Aorta (tissue), 5 donors: ENCODE measurements at regions not wholly inside any gene's neighbourhood (a gene's known extent, or its start where the extent isn't known, plus 50 kb on each side); places are given as distances from the start of the nearest gene placed in this dataset.
A peak's percentile ranks its signal among the peaks of the same experiment; 100 is the strongest.

Experiments used
- ATAC-seq: fragments of 200-7000 bp; cut with Tn5 transposase; one replicate; pipeline ENCODE4 v1.9.1; 2022; ENCODE audit warnings: moderate library complexity; ENCODE audit not compliant: low FRiP score
- DNase-seq, 2 donors: peaks; one replicate each; pipeline ENCODE4 v3.0.0-alpha.2; 2020
- H3K27ac ChIP-seq, 2 donors: one replicate each; pipeline ENCODE4 v1.5.1; 2013; ENCODE audit warnings: low read length in 2 of 2, mild to moderate bottlenecking in 2 of 2, moderate library complexity in 2 of 2, control low read depth in 1 of 2, inconsistent platforms in 1 of 2, low read depth in 1 of 2
- H3K27me3 ChIP-seq, 2 donors: one replicate each; pipeline ENCODE4 v1.6.1; 2013; ENCODE audit warnings: control low read depth in 1 of 2, low read length in 1 of 2, mild to moderate bottlenecking in 1 of 2, moderate library complexity in 1 of 2; ENCODE audit not compliant: insufficient read depth in 2 of 2, control insufficient read depth in 1 of 2
- H3K36me3 ChIP-seq, 2 donors: one replicate each; pipeline ENCODE4 v1.6.1; 2013; ENCODE audit warnings: control low read depth in 1 of 2, low read length in 1 of 2, mild to moderate bottlenecking in 1 of 2; ENCODE audit not compliant: insufficient read depth in 2 of 2, control insufficient read depth in 1 of 2
- H3K4me1 ChIP-seq, 2 donors: one replicate each; pipeline ENCODE4 v1.6.1; 2013; ENCODE audit warnings: low read length in 2 of 2, control low read depth in 1 of 2, mild to moderate bottlenecking in 1 of 2, moderate library complexity in 1 of 2; ENCODE audit not compliant: insufficient read depth in 2 of 2, control insufficient read depth in 1 of 2
- H3K4me3 ChIP-seq, 2 donors: one replicate each; pipeline ENCODE4 v1.5.1; 2013; ENCODE audit warnings: low read length in 2 of 2, control low read depth in 1 of 2, mild to moderate bottlenecking in 1 of 2
- H3K9me3 ChIP-seq: one replicate; pipeline ENCODE4 v1.6.1; 2013; ENCODE audit warnings: mild to moderate bottlenecking, low read length; ENCODE audit not compliant: control insufficient read depth
- WGBS, 2 donors: extraction: QIAGEN DNeasy Blood & Tissue Kit; methylation state at CpG; one replicate each; pipeline ENCODE4 v1.1.7; 2013; 5-methylcytosine and 5-hydroxymethylcytosine counted together
- intact Hi-C, 2 donors: fragments of 100-400 bp; cut with DNase I; formaldehyde crosslinking; loops; one replicate each; pipeline versions ENCODE4 v1.14.2 to v1.15.0; 2022
- donor health status: healthy with polysubstance abuse.
- donor health status: Bipolar disorder and iron deficiency.
- donor health status: DM: no; HTN: no; CAD: no.
- donor health status: DM: no; HTN: no; CAD: no.
- donor health status: DM: yes; HTN: yes; CAD: no.

DNA sequence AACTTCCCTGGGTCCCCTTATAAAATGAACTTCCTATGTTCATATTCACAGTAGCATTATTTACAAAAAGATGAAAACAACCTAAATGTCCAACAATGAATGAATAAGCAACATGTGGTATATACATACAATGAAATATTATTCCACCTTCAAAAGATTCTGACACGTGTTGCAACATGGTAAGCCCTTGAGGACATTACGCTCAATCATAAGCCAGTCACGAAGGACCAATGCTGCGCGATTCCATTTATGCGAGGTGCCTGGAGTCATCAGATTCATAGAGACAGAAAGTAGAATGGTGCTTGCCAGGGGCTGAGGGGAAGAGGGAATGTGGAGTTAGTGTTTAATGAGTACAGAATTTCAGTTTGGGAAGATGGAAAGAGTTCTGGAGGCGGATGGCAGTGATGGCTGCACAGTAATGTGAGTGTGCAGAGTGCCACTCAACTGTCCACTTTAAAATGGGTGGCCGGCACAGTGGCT, 88.8 kb upstream of the ALDH1A3 start:
- peaks cover 2% of the 10 kb centered on the region for H3K9me3 ChIP-seq
- intact Hi-C loops, result no loop called here
- H3K4me1 ChIP-seq, result no peaks in the 10 kb centered on the region
- DNase-seq (no peak), ATAC-seq (no peak)
- no peak overlapping the region for H3K4me3 ChIP-seq
- no peaks in the 10 kb centered on the region for H3K36me3 ChIP-seq
- no peaks in the 10 kb centered on the region for H3K27me3 ChIP-seq
- 90 to 92% methylated on average over 8 of the region's 8 CpGs for WGBS, 2 donors
- H3K27ac ChIP-seq, result no peak overlapping the region

DNA sequence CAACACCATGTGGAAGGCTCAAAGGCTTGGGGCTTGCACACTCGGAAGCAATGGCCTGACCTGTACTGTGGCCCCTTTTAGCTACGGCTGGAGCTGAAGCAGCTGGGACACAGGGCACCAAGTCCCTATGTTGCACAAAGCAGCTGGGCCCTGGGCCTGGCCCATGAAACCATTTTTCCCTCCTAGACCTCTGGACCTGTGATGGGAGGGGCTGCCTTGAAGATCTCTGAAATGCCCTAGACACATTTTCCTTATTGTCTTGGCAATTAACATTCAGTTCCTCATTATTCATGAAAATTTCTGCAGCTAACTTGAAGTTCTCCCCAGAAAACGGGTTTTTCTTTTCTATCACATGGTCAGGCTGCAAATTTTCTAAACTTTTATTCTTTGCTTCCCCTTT, 85.6 kb upstream of the ALDH1A3 start:
- WGBS, 2 donors, result 81 to 82% methylated on average over 3 of the region's 3 CpGs
- Histone ChIP-seq H3K27me3 (no peaks in the 10 kb centered on the region), H3K4me1 (no peaks in the 10 kb centered on the region), H3K27ac (no peak overlapping the region), H3K4me3 (no peak overlapping the region), H3K9me3 (peaks cover 2% of the 10 kb centered on the region), H3K36me3 (no peaks in the 10 kb centered on the region)
- no peak for ATAC-seq
- intact Hi-C loops, result no loop called here
- DNase-seq, result no peak

DNA sequence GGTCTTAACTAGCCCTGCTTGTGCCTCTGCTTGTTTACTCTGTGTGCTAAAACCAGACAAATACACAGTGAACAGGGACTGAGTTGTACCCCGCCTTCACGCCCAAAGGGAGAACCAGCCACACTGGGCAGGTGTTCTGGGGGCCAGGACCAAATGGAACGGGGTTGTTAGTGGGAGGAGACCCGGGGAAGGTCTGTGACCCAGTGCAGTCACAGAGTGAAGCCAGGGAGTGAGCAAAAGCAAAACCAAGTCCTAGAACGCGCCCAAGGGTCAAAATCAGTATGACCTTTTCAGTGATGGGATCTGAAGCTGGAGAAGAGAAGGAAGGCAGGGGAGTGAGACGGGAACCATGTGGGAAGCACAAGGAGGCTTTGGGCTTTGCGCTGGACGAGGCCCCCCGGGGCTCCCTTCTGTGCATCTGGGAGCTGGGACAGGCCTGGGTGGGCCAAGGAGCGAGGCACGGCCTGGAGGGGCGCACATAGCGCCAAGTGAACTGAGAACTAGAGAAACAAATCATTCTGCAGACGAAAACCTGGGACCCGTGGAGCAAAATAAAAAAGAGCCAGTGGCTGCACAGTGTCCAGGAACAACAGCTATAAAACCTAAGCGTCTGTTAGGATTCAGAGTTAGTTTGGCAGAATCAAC, 78.3 kb upstream of the ALDH1A3 start:
- intact Hi-C loops, result no loop called here
- Histone ChIP-seq H3K27me3 (no peaks in the 10 kb centered on the region), H3K4me1 (no peaks in the 10 kb centered on the region), H3K4me3 (no peak overlapping the region), H3K27ac (no peak overlapping the region), H3K9me3 (no peaks in the 10 kb centered on the region), H3K36me3 (no peaks in the 10 kb centered on the region)
- DNase-seq (no peak), ATAC-seq (no peak)
- 66 to 71% methylated on average over 17 of the region's 17 CpGs for WGBS, 2 donors

DNA sequence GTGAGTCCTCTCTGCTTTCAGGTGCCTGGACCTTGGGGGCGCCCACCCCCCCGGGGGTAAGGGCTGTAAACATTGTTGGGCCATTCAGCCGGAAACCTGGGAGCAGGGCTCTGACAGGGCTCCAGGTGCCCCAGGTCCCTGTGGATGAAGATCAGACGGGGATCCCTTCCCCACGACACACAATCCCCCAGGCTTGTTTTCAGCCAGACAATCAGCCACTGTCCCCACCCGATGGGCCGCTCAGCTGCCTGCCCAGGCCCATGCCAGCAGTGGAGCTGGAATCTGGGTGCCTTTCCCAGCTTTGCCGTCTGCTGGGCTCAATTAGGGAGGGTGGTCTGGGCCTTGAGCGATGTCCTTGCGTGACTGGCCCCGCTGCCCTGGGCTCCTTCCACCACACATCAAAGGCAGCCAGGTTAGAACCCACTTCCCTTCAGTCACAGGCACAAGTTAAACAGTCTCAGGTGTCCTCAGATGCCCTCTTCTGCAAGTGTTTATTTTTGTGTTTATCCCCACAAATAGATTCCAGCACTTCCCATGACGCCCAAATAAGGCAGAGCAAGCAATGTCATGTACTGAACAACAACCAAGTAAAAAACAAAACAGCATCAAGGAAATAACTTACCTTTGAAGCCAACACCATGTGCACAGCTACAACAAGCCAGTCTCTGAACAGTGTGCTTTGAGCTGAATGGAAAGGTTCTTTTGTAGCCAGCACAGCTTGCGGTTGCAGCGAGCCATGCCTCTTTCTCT, 77.0 kb upstream of the ALDH1A3 start:
- Histone ChIP-seq H3K4me3 (no peak overlapping the region), H3K4me1 (no peaks in the 10 kb centered on the region), H3K27ac (no peak overlapping the region), H3K9me3 (peaks cover 1% of the 10 kb centered on the region), H3K27me3 (no peaks in the 10 kb centered on the region), H3K36me3 (no peaks in the 10 kb centered on the region)
- WGBS, 2 donors, result 83 to 85% methylated on average over 14 of the region's 14 CpGs
- intact Hi-C loops, result no loop called here
- DNase-seq, result no peak
- ATAC-seq, result peak; percentile 7

DNA sequence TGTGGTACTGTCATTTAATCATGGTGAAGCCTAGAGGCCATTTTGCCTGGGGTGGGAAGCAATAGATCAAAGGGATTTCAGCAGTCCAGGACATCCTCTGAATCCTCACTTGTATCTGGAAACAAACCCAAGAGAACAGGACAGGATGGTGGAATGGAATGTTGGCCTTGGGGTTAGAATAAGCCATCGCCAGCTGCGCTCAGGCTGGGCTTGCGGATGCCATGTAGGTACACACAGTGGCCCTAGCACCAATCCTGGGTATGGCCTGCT, 76.5 kb upstream of the ALDH1A3 start:
- Histone ChIP-seq H3K4me3 (no peak overlapping the region), H3K27me3 (no peaks in the 10 kb centered on the region), H3K9me3 (peaks cover 1% of the 10 kb centered on the region), H3K27ac (no peak overlapping the region), H3K4me1 (no peaks in the 10 kb centered on the region), H3K36me3 (no peaks in the 10 kb centered on the region)
- DNase-seq (no peak), ATAC-seq (no peak)
- intact Hi-C loops, result no loop called here
- 94 to 95% methylated on average over 3 of the region's 3 CpGs for WGBS, 2 donors

DNA sequence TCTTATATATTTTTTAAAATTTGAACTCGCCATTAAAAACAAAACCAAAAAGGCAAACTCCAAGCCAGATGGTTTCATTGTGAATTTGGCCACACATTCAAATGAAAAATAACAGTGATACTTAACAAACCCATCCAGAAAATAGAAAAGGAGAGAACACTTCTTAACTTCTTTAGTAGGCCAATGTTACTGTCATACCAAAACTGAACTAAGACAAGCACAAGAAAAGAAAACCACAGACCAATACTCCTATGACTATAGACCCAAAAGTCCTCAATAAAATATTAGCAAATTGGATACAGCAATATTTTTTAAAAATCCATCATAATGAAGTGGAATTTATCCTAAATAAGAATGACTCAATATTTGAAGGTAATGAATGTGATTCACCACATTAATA, 73.5 kb upstream of the ALDH1A3 start:
- no peak for ATAC-seq
- Histone ChIP-seq H3K4me1 (no peaks in the 10 kb centered on the region), H3K36me3 (no peaks in the 10 kb centered on the region), H3K27ac (no peak overlapping the region), H3K9me3 (peaks cover 1% of the 10 kb centered on the region), H3K27me3 (no peaks in the 10 kb centered on the region), H3K4me3 (no peak overlapping the region)
- intact Hi-C loops, result no loop called here
- DNase-seq, result no peak
- WGBS, 2 donors, result 73 to 79% methylated on average over 1 of the region's 1 CpG

DNA sequence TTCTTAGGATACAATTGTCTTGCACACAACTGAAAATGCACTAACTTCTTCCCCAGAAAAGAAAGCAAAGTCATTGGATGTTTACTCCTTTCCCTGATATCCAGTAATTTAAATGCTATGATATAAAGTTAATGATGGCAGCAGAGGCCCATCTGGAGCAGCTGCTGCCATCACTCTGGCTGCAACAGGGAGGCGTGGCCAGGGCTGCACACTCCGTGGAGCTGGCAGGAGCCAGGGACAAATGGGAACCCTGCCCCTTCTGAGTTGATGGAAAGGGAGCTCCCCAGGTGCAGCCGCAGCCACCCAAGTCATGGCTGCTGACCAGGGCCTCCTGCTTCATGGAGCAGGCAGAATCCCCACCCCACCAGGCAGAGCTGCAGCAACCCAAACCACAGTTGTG, 72.6 kb upstream of the ALDH1A3 start:
- no peaks in the 10 kb centered on the region for H3K4me1 ChIP-seq
- no peaks in the 10 kb centered on the region for H3K27me3 ChIP-seq
- ATAC-seq (no peak), DNase-seq (no peak)
- H3K36me3 ChIP-seq, result no peaks in the 10 kb centered on the region
- peaks cover 1% of the 10 kb centered on the region for H3K9me3 ChIP-seq
- H3K4me3 ChIP-seq, result no peak overlapping the region
- H3K27ac ChIP-seq, result no peak overlapping the region
- intact Hi-C loops, result no loop called here
- WGBS, 2 donors, result 64 to 68% methylated on average over 3 of the region's 3 CpGs

DNA sequence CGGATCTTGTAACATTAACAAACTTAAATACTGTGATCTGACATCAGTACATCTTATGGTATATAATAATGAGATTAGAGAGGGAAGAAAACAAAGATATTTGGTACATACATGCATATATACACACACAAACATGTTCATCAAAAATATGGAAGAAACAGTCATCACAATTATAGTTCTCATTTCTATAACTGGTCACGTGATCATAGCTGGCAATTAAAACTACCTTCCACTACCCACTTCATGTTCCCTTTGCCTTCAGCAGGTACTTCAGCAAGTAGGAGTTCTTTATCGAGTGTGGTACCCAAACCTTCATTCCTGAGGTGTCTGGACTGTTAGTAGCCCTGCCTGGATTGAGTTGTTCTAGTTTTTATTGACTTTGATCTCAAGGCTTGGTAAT, 70.9 kb upstream of the ALDH1A3 start:
- intact Hi-C loops, result no loop called here
- Histone ChIP-seq H3K9me3 (peaks cover 3% of the 10 kb centered on the region), H3K27ac (no peak overlapping the region), H3K4me1 (no peaks in the 10 kb centered on the region), H3K4me3 (no peak overlapping the region), H3K36me3 (no peaks in the 10 kb centered on the region), H3K27me3 (no peaks in the 10 kb centered on the region)
- DNase-seq (no peak), ATAC-seq (no peak)
- 72 to 75% methylated on average over 3 of the region's 3 CpGs for WGBS, 2 donors

DNA sequence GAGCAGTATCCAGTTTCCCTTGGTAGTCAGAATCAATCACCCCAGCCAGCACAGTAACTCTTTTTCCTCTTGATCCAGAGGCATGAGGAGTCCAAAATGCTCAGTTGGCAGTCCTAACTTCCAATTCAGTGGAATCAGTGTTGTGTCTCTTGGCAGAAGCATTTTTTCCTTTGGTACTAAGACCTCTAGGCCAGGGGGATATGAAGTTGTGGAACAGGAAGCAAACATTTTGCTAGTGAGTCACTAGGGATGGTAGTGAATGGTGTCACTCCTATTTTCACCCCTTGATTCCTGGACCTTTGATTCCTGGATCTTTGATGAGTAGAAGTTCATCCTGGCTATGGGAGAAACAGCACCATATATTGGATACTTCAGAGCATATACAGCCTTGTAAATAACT, 70.5 kb upstream of the ALDH1A3 start:
- no peak overlapping the region for H3K27ac ChIP-seq
- H3K27me3 ChIP-seq, result no peaks in the 10 kb centered on the region
- no peaks in the 10 kb centered on the region for H3K36me3 ChIP-seq
- H3K4me1 ChIP-seq, result no peaks in the 10 kb centered on the region
- ATAC-seq, result no peak
- no peak for DNase-seq
- no peak overlapping the region for H3K4me3 ChIP-seq
- peaks cover 3% of the 10 kb centered on the region for H3K9me3 ChIP-seq
- intact Hi-C loops, result no loop called here
